HG03280 (cell line): ENCODE measurements at regions not wholly inside any gene's neighbourhood (a gene's known extent, or its start where the extent isn't known, plus 50 kb on each side); places are given as distances from the start of the nearest gene placed in this dataset.

Source experiments
- ATAC-seq: cut with Tn5 transposase; IDR thresholded peaks from one replicate; pipeline ENCODE4 v1.9.1; 2021; ENCODE audit warnings: mild to moderate bottlenecking, moderate library complexity; ENCODE audit not compliant: unreplicated experiment

DNA sequence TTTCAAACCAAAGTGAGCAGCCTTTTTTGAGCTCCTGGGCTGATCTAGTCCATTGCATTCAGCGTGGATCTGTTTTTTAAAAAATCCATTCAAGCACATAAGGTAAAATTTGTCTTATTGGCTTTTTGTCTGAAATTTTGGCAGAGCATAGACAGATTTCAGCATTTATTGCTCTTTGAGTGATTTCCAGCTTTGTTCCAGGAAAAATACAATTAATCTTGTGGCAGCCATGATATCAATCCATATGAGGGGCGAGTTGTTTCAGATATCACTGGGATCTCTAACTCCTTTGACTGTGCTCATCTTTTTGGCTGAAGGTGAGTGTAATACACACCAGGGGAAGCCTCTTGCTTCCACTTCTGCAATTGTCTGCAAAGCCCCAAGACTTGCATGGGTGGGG lies 523.9 kb downstream of the SLC4A3 start:
- no peak for ATAC-seq

DNA sequence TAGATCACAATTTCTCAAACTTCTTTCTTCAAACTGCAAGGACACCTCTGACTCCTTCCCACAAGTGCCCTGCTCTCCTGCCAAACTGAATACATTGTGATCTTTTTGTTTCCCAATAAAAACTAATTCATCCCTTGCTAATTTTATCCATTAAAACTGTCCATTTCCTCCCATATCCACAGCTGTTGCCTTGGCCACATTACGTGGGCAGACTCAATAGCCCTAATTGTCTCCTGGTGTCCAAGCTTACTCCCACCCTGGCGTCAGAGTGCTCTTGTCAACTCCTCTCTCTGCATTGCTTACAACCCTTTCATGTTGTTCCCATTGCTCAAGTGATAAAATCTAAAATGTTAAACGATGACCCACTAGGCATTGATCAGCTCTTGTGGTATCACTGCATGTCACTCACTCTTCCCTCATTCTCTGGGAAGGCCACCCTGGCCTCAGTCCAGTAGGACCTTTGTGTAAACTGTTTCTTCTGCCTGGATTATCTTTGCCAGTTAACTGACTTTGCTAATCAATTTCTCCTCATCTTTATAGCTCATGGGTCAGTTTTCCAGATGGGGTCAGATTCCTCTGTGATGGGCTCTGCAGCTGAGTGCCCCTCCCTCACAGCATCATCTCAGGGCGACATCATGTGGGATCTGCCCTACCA lies 525.0 kb downstream of the SLC4A3 start:
- ATAC-seq: no peak

DNA sequence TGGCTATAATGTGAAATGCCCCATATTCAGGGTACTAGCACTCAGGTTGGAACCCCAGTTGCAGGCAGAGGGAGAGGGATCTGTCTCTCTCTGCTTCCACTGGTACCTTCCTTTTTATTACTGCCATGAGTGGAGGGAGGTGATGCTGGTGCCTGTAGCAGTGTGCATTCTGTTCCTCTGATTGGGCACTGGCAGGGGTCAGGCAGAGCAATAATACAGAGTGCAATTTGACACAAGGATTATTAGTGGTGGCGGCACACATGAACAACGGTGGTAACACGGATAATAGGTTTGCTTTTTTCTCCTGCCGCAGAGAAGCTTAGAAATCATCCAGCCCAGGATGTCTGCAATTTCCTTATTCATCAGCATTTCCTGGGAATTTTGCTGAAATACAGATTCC lies 525.7 kb downstream of the SLC4A3 start:
- no peak for ATAC-seq

DNA sequence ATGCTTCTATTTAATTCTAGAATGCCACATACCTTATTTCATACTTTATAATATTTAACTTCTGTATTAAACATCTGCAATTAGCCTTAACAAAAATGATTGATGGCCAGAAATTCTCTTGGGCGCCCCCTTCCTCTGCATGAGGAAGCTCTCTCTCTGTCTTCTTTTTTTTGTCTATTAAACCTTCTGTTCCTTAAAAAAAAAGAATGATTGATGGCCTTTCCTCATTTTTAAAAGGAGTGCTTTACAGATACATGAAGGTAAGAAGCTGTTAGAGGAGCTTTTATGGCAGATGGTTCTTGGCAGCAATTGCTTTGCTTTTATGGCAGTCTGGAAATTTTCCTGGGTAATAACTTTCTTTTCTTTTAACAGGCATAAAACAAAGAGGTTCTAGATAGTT lies 526.9 kb downstream of the SLC4A3 start:
- ATAC-seq: no peak

DNA sequence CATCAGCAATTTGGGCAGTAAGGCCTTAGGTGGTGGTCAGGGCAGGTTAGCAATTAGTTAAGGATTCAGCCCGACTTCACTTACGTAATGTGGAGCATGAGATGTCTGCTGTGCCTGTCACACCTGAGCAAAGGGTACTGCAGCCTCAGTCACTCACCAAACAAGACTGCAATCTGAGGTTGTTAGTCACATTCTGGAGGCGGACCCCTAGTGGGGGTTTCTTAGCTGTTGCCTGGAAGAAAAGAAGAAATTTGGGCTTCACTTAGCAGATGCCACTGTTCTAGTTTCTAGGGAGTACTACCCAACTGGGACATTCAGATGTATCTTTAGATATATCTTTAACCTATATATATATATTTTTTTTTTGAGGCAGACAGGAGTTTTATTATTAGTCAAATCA lies 529.9 kb downstream of the SLC4A3 start:
- ATAC-seq: no peak

DNA sequence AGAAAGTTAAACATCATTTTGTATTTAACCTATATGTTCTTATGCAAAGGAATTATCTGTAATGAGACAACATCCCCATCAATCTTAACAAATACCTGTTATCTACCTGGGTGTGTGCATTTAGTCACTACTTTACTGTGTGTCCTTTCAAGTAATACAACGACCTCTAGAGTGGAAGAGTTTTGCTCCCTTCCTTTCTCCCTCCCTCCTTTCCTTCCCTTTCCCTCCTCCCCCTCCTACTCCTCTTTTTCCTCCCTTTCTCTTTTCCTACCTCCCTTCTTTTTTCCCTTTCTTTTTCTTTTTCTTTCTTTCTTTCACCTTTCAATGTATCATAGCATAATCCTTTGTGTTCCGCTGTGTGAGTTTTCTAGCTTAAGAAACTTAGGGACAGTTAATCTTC lies 532.3 kb downstream of the SLC4A3 start:
- no peak for ATAC-seq

DNA sequence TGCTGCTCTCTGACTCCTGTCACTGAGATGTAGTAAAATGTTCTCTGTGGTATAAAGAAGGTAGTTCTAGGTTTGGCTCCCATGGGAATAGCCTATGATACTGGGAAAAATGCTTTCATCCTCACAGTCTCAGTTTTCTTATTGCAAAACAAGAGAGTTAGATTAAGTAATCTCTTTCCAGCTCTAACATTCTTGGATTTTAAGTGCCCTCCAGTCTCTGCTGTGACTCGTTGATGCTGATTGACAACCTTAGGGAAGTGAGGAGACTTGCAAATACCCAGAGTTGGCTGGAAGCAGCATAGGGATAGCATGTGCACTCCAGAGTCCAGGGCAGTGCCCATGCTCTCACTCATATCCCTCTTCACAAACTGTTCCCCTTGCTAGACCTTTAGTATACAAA lies 534.9 kb downstream of the SLC4A3 start:
- ATAC-seq: no peak

DNA sequence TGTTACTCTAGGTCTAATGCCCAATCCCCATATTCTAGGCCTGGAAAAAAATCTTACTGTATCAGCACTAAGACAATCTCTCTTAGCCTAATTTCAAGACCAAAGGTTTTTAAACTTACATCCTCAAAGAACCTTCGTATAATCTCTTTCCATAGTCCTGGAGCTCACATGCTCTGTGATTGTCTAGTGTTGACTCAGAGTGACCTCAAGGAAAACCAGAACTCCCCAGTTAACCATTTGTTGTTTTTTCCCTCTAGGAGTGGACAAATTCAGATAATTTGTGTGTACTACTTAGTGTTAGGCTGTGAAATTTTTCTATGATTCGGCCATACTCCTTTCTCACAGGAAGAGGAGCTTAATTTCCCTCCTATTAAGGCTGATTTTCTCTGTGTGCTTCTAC lies 536.1 kb downstream of the SLC4A3 start:
- ATAC-seq: no peak

DNA sequence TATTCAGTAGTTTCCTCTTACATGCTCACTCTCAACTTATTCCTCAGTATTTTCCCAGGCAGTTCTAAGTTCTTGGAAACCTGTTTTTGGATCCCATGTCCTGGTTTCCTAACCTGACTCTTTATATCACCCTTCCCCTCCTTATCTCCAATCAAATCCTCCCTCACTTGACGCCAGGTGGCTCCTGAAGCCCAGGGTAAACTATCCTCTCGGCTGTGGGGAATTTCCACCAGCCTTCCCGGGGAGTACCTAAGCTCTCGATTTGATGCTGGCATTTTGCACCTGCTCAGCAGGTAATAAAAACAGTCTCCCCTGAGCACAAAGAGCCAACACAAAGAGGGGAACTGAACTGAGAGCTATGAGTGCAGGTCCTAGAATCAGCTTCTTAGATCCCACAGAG lies 538.0 kb downstream of the SLC4A3 start:
- no peak for ATAC-seq

DNA sequence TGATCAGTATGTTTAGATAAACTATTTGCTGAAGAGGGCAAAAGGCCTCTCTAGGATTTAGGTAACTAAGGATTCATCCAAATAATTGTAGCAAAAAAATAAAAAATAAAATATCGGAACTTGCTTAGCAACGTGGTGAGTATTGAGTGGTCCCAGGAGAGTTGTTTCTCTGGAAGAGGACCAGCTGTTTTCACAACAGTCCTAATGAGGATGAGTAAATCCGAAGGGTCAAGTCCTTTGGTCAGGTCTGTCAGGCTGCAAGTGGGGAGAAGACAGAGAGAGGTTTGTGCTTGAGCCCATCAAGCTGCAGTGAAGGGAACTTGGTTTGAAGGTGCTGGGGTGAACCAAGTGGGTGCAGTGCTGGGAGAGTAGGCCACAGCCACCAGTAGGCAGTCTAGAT lies 539.2 kb downstream of the SLC4A3 start:
- ATAC-seq: no peak

DNA sequence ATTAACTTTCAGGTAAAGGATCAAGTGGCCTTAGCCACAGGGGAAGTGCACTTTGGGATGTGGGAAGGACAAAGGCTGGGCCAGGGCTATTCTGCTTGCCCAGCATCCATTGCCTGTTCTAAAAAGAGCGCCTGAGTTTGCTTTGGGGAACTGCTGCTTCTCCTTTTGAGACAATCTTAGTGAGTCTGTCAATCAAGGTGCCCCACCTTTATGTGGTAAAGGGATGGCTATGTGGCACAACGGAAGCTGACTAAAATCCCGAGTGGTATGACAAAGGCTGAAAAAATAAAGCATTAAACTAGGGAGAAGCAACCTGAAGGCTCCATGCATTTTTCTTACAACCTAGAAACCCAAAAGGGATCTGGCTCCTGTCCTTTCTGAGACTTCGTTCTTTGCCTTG lies 540.5 kb downstream of the SLC4A3 start:
- no peak for ATAC-seq

DNA sequence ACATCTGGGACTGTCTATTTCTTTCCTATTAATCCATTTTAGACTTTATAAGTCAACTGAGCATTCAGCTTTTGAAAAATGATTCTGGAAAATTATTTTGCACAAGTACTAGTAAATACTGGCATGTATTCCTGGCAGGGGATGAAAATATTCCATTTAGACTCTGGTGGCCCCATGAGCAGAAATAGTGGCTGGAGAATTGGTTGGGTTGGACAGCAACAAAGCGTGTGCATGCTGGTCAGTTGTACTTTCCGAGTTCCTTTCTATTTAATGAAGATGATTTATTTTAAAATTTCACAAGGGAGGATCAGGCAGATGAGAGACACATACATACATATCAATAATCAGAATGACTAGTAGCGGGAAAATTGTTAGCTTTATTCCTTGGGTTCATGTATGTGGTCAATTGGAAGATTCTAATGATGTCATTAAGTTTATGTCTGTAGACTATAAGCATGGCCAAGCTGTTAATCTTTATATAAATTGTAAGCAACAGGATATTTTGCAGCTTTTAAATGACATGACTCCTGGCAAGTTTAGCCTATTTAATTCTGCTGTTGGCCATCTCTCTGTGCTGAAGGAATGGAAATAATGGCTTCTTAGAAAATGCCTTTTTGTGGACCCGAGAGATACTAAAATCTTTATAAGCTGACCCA lies 541.6 kb downstream of the SLC4A3 start:
- ATAC-seq: no peak

DNA sequence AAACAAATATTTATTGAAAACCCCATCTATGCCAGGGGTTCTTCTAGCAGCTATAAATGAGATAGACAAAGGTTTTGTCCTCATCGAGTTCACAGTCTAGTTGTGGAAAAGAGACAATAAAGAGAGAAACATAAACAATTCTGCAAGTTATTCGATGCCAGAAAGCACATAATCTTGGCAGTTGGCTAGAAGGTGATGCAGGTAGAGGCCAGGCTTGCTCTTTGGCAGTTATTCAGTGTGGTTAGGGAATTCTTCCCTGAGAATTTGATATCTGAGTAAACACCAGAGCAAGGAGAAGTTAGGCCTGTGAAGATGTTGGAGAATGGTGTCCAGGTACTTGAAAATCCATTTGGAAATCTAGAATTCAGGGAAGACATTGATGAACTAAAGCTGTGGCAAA lies 547.4 kb downstream of the SLC4A3 start:
- ATAC-seq: no peak

DNA sequence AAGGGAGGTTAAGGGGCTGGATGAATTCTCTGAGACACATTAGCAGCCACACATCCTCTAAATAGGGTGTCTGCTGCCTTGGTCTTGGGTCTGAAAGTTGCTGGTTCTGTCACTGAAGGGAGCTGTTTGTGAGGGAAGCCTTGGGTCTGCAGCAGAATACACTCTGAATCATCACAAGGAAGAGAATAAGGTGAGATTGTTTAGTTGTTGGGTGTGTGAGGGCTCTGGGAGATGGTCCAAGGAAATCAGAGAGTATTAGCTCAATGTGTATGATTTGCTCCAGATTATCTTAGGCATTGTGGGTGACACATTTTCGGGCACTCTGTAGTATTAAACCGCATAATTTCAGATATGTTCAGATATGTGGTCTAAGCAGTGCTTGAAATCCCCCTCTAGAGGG lies 548.5 kb downstream of the SLC4A3 start:
- ATAC-seq: no peak

DNA sequence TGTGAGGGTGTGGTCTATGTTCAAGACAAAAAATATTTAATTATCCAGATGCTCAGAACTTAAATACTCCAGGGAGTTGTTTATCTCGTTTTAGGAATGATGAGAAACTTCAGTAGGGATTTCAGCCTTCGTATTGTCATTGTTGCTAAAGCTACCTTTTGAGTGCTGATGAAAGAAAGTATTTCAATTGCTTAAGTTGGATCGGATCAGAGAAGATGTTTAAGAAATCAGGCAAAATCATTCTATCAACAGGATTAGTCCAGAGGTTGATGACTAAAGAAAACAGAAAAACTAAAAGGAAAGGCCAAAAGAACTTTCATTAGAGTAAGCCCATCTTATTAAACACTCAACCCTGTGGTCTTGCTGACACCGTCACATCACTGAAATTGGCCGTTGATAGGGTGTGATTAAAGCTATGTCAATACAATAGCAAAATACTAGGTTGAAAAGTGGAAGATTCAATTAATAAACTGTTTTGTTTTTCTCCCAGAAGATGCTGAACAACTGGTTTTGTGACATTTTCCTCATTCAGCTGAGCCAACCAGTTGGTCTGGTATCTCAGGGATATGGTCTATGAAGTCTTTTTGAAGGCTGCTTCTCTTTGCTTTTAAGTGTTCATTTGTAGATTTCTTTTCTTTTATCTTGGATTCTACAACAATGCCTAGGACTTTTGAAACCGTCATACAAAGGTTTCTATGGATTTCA lies 551.7 kb downstream of the SLC4A3 start:
- ATAC-seq: no peak

DNA sequence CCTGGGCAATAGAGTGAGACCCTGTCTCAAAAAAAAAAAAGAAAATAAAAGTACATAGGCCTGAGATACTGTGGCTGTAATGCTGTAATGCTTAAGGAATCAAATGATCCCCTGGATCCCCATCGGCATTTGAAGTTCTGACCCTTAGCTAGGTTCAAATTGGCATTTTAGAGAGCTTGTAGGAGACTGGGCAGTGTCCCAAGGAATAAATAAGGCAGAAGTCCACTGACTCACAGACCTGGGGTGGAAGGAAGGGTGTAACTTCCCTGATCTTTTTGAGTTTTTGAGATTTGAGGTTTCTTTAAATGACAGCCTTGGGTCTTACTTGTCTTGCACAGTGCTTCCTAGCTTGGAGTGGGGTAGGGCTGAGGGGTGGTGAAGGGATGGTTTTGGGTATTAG lies 553.7 kb downstream of the SLC4A3 start:
- no peak for ATAC-seq

DNA sequence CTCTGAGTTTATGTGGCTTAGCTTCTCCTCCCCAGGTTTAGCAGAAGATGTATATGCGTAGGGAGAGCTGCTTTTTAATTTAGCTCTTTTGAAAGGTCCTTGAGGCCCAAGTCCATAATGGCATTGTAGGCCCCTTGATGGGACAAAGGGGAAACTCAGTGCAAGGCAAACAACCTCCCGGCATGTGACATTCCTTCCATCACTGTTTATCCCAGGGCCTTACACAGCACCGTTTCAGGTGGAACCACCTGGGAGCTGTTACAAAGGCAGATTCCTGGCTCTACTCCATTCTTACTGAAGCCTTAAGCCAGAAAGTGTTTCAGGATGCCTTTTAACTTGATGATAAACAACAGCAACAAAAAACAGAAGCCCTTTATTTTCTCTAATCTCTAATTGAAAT lies 555.4 kb downstream of the SLC4A3 start:
- ATAC-seq: no peak

DNA sequence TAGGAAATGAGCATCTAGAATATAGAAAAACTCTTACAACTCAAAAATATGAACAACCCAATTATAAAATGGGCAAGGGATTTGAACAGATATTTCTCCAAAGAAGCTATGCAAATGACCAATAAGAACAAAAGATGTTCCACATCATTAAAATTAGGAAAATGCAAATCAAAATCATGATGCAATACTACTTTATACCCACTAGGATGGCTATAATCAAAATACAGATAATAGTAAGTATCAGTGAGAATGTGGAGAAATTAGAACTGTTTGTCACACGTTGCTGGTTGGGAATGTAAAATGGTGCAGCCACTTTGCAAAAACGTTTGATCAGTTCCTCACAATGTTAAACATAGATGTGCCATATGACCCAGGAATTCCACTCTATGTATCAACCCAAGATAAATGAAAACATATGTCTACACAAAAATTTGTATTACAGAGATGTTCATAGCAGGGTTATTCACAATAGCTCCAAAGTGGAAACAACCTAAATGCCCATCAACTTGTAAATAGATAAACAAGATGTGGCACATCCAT lies 558.4 kb downstream of the SLC4A3 start:
- ATAC-seq: no peak

DNA sequence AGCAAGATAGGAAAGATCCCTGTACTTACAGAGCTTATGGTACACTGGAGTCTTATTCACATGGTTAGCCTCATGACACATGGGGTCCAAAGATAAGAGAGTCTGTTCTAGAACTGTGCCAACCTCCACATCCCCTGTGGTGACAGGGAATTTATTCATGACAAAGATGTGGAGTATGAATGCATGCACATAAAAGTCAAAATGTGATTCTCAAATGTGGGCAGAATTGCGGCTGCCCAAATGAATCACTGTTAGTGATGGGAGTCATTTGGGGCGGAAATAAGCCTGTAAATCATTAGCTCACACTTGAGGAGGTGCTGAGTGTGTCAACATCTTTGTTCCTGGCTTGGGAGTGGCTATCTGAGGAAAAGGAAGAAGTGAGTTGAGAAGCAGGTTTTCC lies 560.6 kb downstream of the SLC4A3 start:
- no peak for ATAC-seq

DNA sequence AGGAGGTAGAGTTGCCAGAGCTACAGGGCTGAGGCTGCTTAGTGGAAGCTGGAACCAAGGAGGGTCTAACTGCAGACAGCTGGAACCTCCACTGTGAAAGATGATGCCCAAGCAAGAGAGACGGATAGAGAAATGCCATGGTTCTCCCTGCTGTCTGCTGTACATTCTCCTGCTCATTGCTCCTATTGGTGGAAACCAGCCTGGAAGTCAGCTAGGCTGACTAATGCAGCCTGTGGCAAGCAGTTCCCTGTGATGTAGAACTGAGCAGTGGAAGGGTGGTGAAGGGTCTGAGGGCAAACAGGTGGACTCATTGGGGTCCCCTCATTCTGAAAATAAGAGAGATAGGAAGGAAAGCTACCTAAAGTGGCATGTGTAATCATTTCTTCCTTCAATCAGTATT lies 563.6 kb downstream of the SLC4A3 start:
- ATAC-seq: no peak

DNA sequence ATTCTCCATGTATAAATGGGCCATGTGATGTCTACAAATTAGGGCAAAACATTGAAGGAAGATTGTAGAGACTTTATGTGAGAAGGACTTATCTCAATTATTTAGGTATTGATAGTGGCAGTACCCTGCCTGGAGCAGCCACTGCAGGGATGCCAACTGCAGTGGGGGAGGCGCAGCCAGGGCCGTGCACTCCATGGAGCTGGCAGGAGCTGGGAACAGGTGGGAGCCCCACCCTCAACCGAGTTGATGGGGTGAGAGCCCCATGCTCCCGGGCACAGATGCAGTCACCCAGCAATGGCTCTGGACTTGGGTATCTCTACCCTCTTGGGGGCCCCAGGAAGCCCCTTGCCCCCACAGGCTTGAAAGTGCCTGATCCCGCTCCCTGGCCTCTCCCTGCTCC lies 564.3 kb downstream of the SLC4A3 start:
- no peak for ATAC-seq
